Stimulated activated CD8-positive, alpha-beta memory T cell treated with anti-CD3 and anti-CD28 coated beads, Interleukin-4, amount 100 ng/mL, for 48 hours (primary cell): ENCODE measurements at regions not wholly inside any gene's neighbourhood (a gene's known extent, or its start where the extent isn't known, plus 50 kb on each side); places are given as distances from the start of the nearest gene placed in this dataset.

Experiments
- DNase-seq: peaks from one replicate; pipeline ENCODE4 v3.0.0-alpha.2; 2020

DNA sequence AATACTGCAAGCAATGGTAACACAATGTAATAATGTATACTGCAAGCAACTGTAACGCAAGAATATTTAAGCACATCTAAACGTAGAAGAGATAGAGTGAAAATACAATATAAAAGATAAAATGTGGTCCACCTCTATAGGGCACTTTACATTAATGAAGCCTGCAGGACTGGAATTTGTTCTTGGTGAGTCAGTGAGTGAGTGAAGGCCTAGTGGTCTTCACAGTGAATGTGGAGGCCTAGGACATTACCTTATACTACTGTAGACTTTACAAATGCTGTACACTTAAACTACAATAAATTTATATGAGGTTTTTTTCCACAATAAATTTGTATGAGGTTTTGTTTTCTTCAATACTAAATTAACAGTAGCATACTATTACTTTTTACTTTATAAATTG is 287.4 kb upstream of the SNX7 start:
- DNase-seq: no peak

DNA sequence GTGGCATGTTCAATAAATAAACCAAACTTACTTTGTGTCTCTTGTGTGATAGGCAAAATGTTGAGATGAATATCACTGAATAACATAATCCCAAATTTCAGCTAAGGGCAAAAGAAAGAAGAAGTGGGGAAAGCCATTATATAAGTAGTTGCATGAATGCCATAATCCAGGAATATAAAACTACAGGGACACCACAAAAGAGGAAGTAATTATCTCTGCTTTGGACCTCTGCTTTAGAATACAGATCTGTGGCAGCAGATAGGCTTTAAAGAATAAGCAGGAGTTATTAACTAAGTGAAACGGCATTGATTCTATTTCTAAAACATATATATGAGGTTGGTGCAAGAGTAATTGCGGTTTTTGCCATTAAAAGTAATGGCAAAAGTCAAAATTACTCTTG is 288.5 kb upstream of the SNX7 start:
- DNase-seq: no peak

DNA sequence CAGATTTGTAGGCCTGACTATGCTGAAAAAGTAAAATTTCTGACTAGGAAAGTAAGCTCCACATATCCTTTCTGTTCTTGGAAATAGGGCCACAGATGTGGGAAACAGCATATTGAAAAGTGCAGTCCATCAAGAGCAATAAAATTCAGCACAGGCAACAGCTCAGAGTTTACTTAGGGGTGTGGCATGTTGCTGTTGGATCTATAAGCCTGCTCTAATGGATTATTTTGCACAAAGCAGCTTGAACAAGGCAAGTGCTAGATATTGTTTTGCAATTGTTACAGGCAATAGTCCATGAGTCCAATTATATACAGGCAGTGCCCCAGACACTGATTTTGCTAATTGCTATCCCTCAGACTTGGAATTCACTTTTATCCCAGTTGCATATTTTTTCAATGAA is 289.8 kb upstream of the SNX7 start:
- no peak for DNase-seq

DNA sequence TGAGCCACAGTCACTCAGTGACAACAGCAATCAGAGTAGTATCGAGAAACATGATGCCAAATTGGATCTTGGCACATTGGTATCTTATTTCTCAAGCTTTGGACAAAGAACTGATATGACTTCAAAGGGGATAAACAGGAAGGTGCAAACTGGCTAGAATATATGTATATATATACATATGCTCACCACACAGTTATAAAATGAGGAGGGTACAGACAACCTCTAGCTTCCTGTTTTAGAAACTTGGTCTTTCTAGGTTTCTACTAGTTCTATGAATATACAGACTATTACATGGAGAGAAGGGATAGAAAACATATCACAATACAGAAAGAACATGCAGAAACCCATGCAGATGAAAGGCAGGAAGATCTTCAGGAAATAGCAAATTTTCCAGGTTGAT is 292.1 kb upstream of the SNX7 start:
- DNase-seq: no peak

DNA sequence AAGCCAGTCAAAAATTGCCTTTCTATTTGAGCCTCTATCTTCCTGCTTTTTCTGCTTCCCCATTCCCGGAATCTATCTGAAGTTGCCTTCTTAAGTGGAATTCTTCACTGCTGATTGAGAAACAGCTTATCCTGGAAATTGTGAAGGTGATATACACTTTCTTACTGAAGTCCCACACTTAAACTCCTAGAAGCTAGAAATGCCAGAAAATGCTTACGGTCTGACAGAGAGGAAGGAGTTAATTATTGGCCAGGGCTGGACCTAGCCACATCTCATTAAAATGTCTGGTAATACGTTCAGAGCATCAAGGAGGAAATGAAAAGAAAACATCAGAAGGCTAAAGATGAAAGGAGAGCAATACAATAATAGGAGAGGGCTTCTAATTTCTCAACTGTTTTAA is 292.5 kb upstream of the SNX7 start:
- no peak for DNase-seq

DNA sequence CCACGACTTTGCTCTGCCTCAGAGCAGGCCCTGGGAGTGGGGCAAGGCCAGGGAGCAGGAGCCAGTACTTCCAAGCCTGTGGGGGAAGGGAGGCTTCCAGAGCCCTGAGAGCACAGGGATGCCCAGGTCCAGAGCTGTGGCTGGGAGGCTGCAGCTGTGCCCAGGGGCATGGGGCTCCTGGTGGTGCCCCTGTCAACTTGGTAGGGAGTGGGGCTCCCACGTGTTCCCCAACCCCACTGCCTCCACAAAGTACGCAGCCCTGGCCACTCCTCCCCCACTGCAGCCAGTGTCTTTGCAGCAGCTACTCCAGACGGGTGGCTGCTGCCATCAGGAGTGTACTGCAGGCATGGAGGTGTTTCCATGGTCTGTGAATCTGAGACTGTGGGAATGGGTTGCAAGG is 294.1 kb upstream of the SNX7 start:
- DNase-seq: no peak

DNA sequence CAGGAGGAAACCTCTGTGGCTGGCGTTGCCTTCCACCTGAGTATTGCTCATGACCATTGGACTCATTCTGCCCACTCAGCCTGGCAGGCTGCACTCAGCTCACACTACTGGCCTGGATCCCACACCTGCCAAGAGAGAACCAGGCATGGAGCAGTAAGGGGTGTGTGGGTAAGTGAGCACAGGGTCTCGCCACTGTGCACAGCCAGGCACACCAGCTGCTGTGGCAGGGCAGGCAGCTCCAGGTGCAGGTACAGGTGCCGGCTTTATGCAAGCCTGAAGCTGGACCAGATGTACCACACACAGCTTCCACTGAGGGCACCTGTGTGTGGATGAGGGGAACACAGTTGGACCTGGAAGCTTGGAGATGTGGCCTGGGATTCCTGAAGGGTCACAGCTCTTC is 295.2 kb upstream of the SNX7 start:
- DNase-seq: no peak

DNA sequence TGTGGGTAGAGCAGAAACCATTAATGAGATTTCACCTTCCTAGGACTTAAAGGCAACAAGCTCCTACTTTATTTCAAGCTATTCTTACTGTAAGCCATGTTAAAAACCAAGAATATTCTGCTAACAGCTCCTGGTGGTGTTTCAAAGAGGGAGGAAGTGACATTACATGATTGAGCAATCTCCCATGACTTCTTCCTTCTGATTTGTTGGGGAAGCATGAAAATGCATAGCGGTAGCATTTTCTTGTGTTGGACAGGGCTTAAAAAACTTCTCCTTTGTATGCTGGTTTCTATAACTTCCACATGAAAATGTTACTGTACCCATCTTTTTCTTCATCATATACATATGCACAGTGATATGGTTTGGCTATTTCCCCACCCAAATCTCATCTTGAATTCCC is 297.0 kb upstream of the SNX7 start:
- no peak for DNase-seq

DNA sequence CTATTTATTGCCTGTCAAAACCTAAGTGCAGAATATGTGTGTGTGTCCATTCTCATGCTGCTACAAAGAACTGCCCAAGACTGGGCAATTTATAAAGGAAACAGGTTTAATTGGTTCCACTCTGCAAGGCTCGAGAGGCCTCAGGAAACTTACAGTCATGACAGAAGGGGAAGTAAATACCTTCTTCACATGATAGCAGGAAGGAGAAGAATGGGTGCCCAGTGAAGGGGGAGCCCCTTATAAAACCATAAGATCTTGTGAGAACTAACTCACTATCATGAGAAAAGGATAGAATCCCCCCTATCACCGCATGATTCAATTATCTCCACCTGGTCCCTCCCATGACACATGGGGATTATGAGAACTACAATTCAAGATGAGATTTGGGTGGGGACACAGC is 300.7 kb upstream of the SNX7 start:
- no peak for DNase-seq

DNA sequence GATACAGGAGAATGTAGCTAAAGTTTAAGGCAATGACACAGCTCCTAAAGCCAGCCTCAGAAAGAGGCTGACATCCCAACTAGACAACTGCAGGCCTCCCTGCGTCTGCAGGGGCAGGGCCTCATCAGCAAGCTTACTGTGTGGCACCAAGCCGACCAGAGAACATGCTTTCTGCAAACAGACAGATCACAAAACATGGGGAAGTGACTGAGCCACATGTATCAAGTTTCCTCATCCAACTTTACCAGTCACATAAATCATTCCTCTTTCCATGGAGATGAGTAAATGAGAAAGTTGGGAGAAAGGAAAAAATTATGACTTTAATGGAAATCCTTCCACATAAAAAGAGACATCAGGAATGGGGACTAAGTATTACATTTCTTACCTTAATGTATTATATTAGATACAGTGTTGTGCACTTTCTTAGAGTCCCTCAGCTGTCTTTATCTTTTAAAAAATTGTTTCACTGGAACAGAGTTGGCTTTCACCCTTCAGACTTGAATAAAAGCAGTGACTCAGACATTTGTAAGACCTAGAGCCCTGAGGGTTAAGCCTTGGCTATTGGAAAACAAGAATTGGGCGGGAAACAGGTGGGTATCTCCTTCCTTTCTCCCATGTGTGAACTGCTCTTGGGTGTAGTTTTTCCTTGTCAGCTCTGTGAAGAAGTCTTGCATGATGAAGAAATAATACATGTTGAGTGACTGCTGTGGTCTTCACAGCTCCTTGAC is 305.7 kb upstream of the SNX7 start:
- no peak for DNase-seq

DNA sequence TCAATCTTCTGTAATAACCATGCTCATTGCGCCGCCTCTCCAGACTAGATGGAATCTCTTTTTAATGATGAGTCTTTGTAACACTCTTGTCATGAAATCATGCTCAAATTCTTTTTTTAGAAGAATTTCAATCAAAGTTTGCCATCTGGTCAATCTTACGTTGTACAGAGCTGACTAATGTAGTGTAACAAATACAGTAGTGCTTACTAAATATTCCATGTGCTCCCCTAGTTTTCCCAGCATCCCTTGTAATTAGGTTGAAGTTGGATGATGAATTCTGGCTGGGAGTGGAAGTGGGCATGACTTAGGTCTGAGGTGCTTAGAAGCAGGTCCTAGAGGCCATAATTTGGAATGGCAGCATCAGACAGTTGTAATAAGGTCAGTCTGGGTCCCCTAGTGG is 309.1 kb upstream of the SNX7 start:
- DNase-seq: no peak

DNA sequence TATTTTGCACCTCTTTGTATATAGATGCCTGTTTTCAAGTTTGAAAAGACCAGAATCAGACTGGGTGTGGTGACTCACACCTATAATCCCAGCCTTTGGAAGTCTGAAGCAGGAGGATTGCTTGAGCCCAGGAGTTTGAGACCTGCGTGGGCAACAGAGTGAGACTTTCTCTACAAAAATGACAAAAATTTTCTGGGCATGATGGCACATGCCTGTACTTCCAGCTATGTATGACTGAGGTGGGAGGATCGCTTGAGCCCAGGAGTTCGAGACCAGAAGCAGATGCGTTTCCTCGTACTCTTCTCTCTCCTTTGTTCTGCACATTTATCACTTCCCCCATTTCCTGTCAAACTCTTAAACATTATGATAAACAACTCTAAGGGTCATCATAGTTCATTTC is 310.0 kb upstream of the SNX7 start:
- DNase-seq: no peak

DNA sequence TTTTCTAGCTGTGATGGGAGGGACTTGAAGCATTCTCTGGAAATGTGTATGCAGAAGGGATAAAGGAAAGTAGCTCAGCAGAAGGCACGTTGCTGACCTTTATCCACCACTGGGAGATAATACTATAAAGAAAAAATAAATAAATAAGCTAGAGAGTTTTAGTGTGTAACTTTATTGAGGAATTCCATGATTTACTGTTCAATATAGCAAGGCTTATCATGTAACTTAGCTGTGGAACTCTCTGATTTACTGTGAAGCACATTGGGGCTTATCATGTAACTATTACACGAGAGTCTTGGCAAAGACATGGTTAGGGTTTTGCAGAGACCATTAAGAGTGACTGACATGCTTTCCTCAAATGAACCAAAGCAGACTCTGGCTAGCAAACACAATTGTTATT is 316.1 kb upstream of the SNX7 start:
- DNase-seq: no peak

DNA sequence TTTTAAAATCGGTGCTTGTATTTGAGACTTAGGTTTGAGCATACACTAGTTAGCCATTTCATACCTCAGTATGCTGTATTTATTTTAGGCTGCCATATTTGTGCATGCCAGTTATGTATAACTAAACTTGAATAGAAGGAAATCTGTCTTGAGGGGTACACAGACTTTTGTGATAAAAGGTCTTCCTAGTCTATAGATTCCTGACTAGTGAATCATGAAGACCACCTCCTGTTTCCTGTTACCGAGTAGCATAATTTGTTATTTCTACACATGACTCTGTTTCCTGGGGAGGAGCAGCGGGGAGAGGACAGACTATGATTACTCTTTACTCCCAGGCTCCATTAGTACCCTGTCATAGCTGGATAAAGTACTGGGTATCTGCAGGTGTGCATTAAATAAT is 316.8 kb upstream of the SNX7 start:
- no peak for DNase-seq

DNA sequence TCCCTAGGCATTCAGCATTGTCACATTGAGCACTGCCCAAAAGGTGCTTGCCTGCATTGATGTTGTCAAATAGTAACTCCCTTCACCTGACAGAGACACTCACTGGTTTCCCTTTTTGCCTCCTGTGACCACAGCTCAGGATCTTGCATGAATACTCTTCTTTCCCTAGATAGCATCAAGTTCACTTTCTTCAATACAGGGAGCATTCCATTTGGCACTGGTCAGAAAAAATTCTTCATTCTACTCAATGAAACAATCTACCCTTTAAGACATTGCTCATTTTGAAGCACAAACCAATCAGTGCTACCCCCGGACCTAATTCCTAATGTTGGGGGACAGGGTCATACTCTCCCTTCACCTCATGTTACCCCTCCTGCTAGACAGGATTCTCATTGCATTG is 319.0 kb upstream of the SNX7 start:
- DNase-seq: no peak

DNA sequence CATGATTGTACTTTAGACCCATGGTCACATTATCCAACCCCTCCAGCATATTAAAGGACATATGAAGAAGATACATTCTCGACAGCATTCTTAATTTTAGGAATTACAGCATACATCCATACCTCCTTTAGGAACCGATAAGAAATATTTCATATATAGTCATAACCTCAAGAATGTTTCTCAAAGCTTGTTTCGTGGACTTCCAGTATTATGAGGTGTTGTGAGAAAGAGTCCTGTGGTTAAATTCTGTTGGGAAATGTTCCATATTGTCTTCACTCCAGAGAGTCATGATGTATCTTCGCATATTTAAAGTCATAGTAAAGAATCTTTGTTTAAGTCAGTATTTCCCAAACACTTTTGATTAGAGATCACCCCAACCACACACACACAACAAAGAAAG is 321.0 kb upstream of the SNX7 start:
- no peak for DNase-seq

DNA sequence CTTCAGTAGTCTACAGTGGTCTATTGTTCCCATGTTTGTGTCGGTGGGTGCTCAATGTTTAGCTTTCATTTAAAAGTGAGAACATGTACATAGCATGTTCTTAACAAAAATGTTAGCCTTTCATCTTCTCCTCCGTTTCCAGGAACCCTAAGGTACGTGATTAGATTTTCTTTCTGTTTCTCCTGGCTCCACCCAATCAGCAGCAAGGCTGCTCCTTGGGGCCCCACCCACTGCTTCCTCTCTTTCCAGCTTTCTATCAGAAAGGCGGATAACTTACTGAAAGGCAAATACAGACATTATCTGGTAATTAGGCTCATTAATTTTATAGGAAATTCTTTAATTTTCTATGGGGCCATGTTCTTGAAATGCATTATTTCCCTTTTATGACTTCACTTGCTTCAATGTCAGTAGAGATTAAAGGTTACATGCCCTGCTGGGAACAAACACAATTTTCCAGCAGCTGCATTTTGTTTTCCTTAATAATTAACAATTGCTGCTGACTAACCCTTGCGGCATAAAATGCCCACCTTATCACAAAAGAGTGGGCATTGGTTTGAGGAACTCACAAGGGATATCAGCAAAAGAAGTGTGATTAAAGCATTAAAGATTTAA is 324.9 kb upstream of the SNX7 start:
- no peak for DNase-seq

DNA sequence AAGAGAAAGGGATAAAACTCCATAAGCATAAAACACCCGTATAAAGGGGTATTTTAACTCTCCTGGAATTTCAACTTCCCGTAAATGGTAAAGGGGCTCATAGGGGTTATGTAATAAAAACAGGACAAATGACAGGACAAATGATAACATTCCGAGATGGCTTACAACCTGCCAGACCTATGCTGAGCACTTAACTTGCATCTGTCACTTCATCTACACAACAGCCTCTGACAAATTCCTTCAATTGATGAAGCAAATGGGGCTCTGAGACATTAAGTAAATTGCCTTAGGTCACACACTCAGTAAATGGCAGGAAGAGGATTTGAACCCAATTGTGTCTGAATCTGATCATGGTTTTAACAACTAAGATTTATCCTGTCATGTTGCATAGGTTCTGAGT is 327.6 kb upstream of the SNX7 start:
- DNase-seq: no peak

DNA sequence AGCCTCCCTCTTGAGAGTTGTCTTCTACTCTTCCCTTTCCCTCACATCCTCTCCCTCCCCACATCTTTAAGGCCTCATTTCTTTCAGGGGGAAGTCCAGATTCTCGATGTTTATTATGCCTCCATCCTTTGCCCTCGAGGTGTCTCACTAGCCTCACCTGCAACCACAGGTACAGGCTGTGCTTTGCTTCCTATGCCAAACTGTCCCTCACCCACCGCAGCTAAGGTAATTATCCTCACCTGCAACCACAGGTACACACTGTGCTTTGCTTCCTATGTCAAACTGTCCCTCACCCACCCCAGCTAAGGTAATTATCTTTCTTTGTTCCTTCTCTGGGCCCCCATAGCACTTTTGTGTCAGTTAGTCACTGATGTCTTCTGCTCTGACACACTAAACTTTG is 328.1 kb upstream of the SNX7 start:
- DNase-seq: no peak

DNA sequence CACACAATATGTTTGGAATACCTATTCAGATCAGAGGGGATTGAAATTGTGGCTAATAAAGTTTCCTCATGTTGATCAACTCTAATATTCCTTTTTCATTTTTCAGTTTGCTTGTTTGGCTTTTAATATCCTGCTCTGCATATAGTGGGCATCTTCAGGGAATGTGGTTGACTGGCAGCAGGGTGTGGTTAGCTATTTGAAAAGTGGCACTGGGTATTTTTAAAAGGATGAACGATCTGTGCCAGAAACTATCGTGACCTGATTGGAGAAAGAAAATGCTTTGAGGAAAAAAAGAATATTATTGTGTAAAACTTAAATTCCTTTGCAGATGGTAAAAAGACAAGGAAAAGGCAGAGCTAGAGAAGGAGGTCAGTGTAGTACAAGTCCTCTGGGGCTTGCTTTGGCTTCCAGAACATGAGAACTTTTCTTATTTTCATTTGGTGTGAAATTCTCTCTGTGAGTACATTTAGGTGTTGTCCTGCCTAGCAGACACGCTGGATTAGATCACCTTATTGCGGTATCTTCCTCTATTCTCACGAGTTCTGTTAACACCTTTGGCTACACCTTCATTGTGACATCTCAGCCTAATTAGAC is 329.7 kb upstream of the SNX7 start:
- DNase-seq: no peak

DNA sequence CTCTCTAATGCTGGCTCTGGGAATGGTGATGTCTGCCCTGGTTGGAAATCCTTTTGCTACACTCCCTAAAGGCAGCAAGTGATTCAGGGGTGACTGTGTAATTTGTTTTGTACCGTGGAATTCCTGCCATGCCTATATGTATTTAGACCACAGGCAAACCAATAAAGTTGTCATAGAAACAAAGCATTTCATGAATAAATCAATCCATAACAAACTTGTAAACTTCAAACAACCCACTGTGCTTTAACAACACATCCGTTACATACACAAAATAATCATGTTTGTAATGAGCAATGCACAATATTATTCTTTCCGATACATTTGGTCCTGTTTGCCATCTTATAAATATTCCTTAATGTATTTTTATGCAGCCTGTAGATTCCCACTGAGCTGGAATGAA is 330.3 kb upstream of the SNX7 start:
- no peak for DNase-seq

DNA sequence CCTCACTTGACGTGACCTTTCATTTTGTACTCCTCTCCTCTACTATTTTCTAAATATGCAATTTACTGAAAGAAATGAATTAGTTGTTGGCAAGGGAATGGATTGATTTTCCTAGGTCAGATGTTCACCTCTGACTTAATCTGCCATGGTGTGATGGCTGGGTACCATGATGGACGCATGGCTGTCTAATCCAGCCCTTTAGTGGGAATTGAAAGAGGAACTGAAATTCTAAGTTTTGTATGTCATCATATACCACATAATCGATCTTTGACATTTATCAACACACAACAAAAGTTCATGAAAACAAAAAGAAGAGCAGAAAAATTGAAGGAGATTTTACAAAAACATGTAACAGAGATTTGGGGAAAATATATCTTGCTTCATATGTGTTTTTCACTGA is 331.3 kb upstream of the SNX7 start:
- no peak for DNase-seq

DNA sequence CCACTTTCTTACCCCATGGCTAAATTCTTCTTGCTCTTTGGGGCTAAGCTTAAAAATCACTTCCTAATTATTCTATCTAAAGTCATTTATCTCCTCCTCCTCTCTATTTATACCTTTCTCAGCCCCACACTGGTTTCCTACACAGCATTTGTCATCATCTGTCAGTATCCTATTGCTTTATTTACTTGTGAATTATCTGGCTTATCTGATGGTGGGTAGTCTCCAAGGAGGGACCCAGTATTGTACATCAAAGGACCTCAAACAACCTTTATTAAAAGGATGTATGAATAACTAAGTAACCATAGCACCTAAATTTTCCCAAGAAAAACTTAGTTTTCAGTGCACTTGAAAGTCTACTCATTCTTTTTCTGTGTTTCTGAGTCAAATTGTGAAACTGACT is 332.7 kb upstream of the SNX7 start:
- no peak for DNase-seq

DNA sequence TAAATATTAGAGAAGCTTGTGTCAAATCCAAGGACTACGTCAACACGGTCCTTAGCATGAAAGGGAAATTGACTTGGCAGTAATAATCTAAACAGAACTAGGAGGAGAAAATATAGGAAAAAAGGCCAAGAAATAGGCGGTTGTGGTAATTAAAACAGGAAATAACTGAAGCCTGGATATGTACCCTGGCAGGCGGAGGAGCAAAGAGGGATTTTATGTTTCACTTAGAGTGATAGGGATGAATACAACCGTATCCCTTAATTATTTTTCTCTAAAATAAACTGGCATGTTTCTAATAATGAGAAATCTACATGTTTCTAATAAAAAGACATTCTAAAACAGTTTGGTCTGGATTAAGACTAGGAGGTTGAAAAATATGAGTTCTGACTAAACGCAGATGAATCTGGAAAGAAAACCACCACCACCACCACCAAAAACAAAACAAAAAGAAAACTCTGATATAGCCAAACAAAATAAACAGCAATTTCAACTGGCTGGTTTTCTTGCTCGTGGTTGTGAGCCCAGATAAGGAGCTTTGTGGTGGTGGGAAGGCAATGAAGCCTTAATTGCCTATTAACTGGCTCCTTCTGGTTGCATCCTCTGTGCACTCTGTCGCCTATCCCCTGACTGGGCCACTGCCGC is 334.2 kb upstream of the SNX7 start:
- no peak for DNase-seq
